ENCODE measurements at regions not wholly inside any gene's neighbourhood (a gene's known extent, or its start where the extent isn't known, plus 50 kb on each side); places are given as distances from the start of the nearest gene placed in this dataset.
A peak's percentile ranks its signal among the peaks of the same experiment; 100 is the strongest.

DNA sequence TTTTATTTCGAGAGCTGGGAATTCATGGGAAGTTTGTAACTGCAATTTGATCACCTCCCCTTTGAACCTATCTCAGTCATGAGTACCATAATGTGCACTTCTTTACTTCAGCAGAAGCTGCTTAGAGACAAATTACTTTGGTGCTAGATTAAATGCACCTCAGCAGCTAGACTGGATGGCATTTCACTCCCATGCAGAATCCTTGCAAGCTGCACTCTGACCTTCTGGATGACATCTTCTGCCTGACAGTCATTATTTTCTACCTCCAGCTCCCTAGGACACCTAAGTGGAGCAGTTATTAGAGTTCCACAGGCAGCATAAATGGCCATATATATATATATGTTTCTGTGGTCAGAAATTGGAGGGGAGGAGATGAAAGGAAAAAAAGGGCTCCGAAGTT lies 366.0 kb upstream of the TMPRSS15 start:
- H3K36me3 ChIP-seq (replicated peaks; ENCODE audit: insufficient read depth, low read length), result no peaks in the 10 kb centered on the region
- no peaks in the 10 kb centered on the region for H3K27me3 ChIP-seq (replicated peaks; ENCODE audit: insufficient read depth, low read length)
- TF ChIP-seq, protein P1, sequence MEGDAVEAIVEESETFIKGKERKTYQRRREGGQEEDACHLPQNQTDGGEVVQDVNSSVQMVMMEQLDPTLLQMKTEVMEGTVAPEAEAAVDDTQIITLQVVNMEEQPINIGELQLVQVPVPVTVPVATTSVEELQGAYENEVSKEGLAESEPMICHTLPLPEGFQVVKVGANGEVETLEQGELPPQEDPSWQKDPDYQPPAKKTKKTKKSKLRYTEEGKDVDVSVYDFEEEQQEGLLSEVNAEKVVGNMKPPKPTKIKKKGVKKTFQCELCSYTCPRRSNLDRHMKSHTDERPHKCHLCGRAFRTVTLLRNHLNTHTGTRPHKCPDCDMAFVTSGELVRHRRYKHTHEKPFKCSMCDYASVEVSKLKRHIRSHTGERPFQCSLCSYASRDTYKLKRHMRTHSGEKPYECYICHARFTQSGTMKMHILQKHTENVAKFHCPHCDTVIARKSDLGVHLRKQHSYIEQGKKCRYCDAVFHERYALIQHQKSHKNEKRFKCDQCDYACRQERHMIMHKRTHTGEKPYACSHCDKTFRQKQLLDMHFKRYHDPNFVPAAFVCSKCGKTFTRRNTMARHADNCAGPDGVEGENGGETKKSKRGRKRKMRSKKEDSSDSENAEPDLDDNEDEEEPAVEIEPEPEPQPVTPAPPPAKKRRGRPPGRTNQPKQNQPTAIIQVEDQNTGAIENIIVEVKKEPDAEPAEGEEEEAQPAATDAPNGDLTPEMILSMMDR (IDR thresholded peaks at IDR 0.05; ENCODE audit: low read length), result no peak
- TF ChIP-seq EZH2phosphoT487 (IDR thresholded peaks at IDR 0.05; ENCODE audit: low read length), result no peak
- no peak for TF ChIP-seq EZH2 (optimal IDR thresholded peaks at IDR 0.05; ENCODE audit: low read depth, low read length)
- no peak overlapping the region for H3K4me3 ChIP-seq (ENCODE audit: low read length)
- no peak for DNase-seq
- no peak overlapping the region for H3K27ac ChIP-seq (ENCODE audit: low read length)
- H3K9me2 ChIP-seq (replicated peaks; ENCODE audit: insufficient read depth, low read length), result no peaks in the 10 kb centered on the region
- no peaks in the 10 kb centered on the region for H3K9me3 ChIP-seq (replicated peaks; ENCODE audit: insufficient read depth, low read length)
- H3K79me2 ChIP-seq (ENCODE audit: low read length), result no peaks in the 10 kb centered on the region
- H3K4me1 ChIP-seq (ENCODE audit: low read length), result 0 out of 2 replicates have a peak, but pooled peaks cover 4% of the 10 kb centered on the region
- no peak overlapping the region for H3K4me2 ChIP-seq (ENCODE audit: low read depth, low read length)
- H3F3A ChIP-seq (ENCODE audit: insufficient read depth, low read length), result no peaks in the 10 kb centered on the region
- H4K20me1 ChIP-seq (ENCODE audit: insufficient read depth, low read length), result no peaks in the 10 kb centered on the region
- no peak overlapping the region for H2AFZ ChIP-seq (ENCODE audit: low read length)
- H3K9ac ChIP-seq (ENCODE audit: low read length), result no peak overlapping the region

DNA sequence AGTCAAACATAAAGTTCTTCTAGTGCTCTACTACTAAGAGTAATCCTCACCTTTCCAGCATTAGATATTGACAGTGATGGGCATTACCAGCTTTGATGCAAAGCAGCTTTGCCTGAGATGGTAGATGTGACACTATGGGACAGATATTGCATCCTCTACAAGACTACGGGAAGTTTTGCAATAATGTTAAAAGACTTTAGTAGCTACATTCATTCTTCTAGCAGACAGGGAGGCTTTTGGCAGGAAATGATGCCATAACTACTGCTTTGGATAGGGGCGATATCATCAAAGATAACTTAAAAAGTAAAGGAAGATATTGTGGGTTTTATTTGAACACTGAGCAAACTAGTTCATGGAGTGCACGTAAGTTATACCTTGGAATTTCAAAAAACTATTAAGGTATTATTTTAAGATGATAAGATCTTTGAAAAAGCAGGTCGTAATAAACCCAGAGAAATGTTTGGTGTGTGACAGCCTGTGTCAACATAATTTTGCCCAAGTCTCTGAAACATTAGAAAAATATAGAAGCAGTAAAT lies 368.3 kb upstream of the TMPRSS15 start:
- Histone ChIP-seq H3K79me2 (ENCODE audit: low read length) (no peaks in the 10 kb centered on the region), H3K9me3 (replicated peaks; ENCODE audit: insufficient read depth, low read length) (no peaks in the 10 kb centered on the region), H3K9me2 (replicated peaks; ENCODE audit: insufficient read depth, low read length) (no peaks in the 10 kb centered on the region), H3K27me3 (replicated peaks; ENCODE audit: insufficient read depth, low read length) (no peaks in the 10 kb centered on the region), H2AFZ (ENCODE audit: low read length) (no peak overlapping the region), H3K4me1 (ENCODE audit: low read length) (0 out of 2 replicates have a peak, but pooled peaks cover 4% of the 10 kb centered on the region), H3F3A (ENCODE audit: insufficient read depth, low read length) (no peaks in the 10 kb centered on the region), H4K20me1 (ENCODE audit: insufficient read depth, low read length) (no peaks in the 10 kb centered on the region), H3K4me3 (ENCODE audit: low read length) (no peak overlapping the region), H3K36me3 (replicated peaks; ENCODE audit: insufficient read depth, low read length) (no peaks in the 10 kb centered on the region), H3K4me2 (ENCODE audit: low read depth, low read length) (no peak overlapping the region), H3K27ac (ENCODE audit: low read length) (no peak overlapping the region), H3K9ac (ENCODE audit: low read length) (no peak overlapping the region)
- TF ChIP-seq, protein P1 (IDR thresholded peaks at IDR 0.05; ENCODE audit: low read length), result no peak
- TF ChIP-seq EZH2 (optimal IDR thresholded peaks at IDR 0.05; ENCODE audit: low read depth, low read length), result no peak
- TF ChIP-seq EZH2phosphoT487 (IDR thresholded peaks at IDR 0.05; ENCODE audit: low read length), result no peak
- DNase-seq, result no peak

DNA sequence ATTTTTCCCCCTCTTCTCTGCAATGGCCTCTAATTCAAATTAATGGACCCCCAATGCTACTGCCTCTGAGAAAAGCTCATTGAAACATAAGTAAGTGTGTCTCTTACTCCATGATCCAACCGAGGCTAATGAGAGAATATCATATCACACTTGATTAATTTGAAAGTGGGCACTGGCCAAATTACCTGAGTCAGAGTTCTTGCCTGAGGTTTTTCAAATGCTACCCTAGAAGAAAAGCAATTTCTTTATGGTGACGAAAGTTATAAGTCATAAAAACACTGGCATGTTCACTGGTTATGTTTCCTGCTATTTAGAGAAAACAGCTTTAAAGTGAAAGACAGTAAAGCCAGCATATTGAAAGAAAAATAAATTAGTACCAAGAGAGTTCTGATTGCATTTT lies 368.8 kb upstream of the TMPRSS15 start:
- TF ChIP-seq EZH2 (optimal IDR thresholded peaks at IDR 0.05; ENCODE audit: low read depth, low read length), result no peak
- Histone ChIP-seq H2AFZ (ENCODE audit: low read length) (no peak overlapping the region), H4K20me1 (ENCODE audit: insufficient read depth, low read length) (no peaks in the 10 kb centered on the region), H3K9me2 (replicated peaks; ENCODE audit: insufficient read depth, low read length) (no peaks in the 10 kb centered on the region), H3K9ac (ENCODE audit: low read length) (no peak overlapping the region), H3K4me2 (ENCODE audit: low read depth, low read length) (no peak overlapping the region), H3K36me3 (replicated peaks; ENCODE audit: insufficient read depth, low read length) (no peaks in the 10 kb centered on the region), H3K27me3 (replicated peaks; ENCODE audit: insufficient read depth, low read length) (no peaks in the 10 kb centered on the region), H3F3A (ENCODE audit: insufficient read depth, low read length) (no peaks in the 10 kb centered on the region), H3K79me2 (ENCODE audit: low read length) (no peaks in the 10 kb centered on the region), H3K4me1 (ENCODE audit: low read length) (0 out of 2 replicates have a peak, but pooled peaks cover 4% of the 10 kb centered on the region), H3K27ac (ENCODE audit: low read length) (no peak overlapping the region), H3K4me3 (ENCODE audit: low read length) (no peak overlapping the region; the same call in 1 of the 2 replicates), H3K9me3 (replicated peaks; ENCODE audit: insufficient read depth, low read length) (no peaks in the 10 kb centered on the region)
- peak; percentile 8 for DNase-seq

DNA sequence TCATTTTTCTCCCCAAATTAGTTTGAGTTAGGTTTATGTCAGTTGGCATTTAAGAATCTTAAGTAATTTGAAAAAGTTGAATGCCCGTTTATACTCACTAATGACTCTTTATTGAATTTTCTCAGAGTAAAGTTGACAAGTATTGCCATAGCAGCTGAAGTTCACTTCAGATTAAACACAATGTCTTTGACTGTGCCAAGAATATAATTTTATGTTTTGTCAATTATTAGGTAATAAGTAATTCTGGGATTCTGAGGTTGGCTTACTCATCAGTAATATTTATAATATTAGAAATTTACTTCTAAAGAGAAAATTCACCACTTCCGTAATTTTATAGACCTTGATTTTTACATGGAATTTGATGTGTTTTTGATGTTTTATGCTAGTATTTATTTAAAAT lies 369.3 kb upstream of the TMPRSS15 start:
- no peak overlapping the region for H3K9ac ChIP-seq (ENCODE audit: low read length)
- no peak overlapping the region for H2AFZ ChIP-seq (ENCODE audit: low read length)
- no peaks in the 10 kb centered on the region for H3K9me2 ChIP-seq (replicated peaks; ENCODE audit: insufficient read depth, low read length)
- H3K27ac ChIP-seq (ENCODE audit: low read length), result no peak overlapping the region
- no peaks in the 10 kb centered on the region for H3F3A ChIP-seq (ENCODE audit: insufficient read depth, low read length)
- H3K9me3 ChIP-seq (replicated peaks; ENCODE audit: insufficient read depth, low read length), result no peaks in the 10 kb centered on the region
- H3K4me3 ChIP-seq (ENCODE audit: low read length), result no peak overlapping the region; the same call in 1 of the 2 replicates
- H4K20me1 ChIP-seq (ENCODE audit: insufficient read depth, low read length), result no peaks in the 10 kb centered on the region
- no peak for DNase-seq
- no peak overlapping the region for H3K4me2 ChIP-seq (ENCODE audit: low read depth, low read length)
- H3K27me3 ChIP-seq (replicated peaks; ENCODE audit: insufficient read depth, low read length), result no peaks in the 10 kb centered on the region
- H3K36me3 ChIP-seq (replicated peaks; ENCODE audit: insufficient read depth, low read length), result no peaks in the 10 kb centered on the region
- TF ChIP-seq, protein P1 (IDR thresholded peaks at IDR 0.05; ENCODE audit: low read length), result no peak
- TF ChIP-seq EZH2phosphoT487 (IDR thresholded peaks at IDR 0.05; ENCODE audit: low read length) (no peak), EZH2 (optimal IDR thresholded peaks at IDR 0.05; ENCODE audit: low read depth, low read length) (no peak)
- no peaks in the 10 kb centered on the region for H3K79me2 ChIP-seq (ENCODE audit: low read length)
- H3K4me1 ChIP-seq (ENCODE audit: low read length), result 0 out of 2 replicates have a peak, but pooled peaks cover 4% of the 10 kb centered on the region

Data from MM.1S (cell line).